GM12878 (cell line): ENCODE measurements at regions not wholly inside any gene's neighbourhood (a gene's known extent, or its start where the extent isn't known, plus 50 kb on each side); places are given as distances from the start of the nearest gene placed in this dataset.

ENCODE experiments used
- ATAC-seq: fragments of 200-7000 bp; cut with Tn5 transposase; 3 replicates; pipeline ENCODE4 v1.9.1; 2020; ENCODE audit warnings: mild to moderate bottlenecking, moderate library complexity
- BruUV-seq: library from RNA; stranded (reverse); fragments of 400-500 nt; replicated peaks from 2 replicates; lab custom pipeline; 2021; lab: Mats Ljungman, UMichigan
- CTCF ChIA-PET: fragments of 300-600 bp; sonication (Branson Sonifier 250); formaldehyde crosslinking; extraction: SDS; loops from one replicate; lab custom pipeline; 2021; ENCODE audit warnings: inconsistent platforms; lab: Yijun Ruan, JAX
- POLR2A ChIA-PET: fragments of 350-600 bp; formaldehyde crosslinking; extraction: SDS; loops from one replicate; lab custom pipeline; 2021; ENCODE audit warnings: inconsistent platforms; lab: Charles Lee
- RAD21 ChIA-PET: fragments of 300-600 bp; sonication (Branson Sonifier 250); formaldehyde crosslinking; loops from one replicate; lab custom pipeline; 2023; ENCODE audit warnings: antibody characterized with exemption; ENCODE audit not compliant: unreplicated experiment; lab: Charles Lee
- SMC1A ChIA-PET: fragments of 300-600 bp; sonication (Branson Sonifier 250); formaldehyde crosslinking; loops from one replicate; lab custom pipeline; 2023; ENCODE audit not compliant: unreplicated experiment, uncharacterized antibody; lab: Charles Lee
- DNase-seq: peaks from one replicate; pipeline ENCODE4 v3.0.0-alpha.2; 2011; ENCODE audit warnings: low read depth, low spot score
- FAIRE-seq: peaks from 3 replicates; lab custom pipeline; 2011; peaks lifted over from hg19 to GRCh38; lab: Jason Lieb, UNC
- H2AFZ ChIP-seq: 2 replicates; pipeline ENCODE4 v1.6.0; 2011; ENCODE audit warnings: low read depth, low read length, control low read depth; ENCODE audit not compliant: control insufficient read depth
- H3K27ac ChIP-seq: 2 replicates; pipeline ENCODE4 v1.5.1; 2011; ENCODE audit warnings: control low read depth; ENCODE audit not compliant: control insufficient read depth, insufficient read depth
- H3K27me3 ChIP-seq, 2 experiments: replicated peaks in 1 of 2; 2 replicates each; pipeline versions ENCODE4 v1.6.0 to v1.6.1; 2011; ENCODE audit warnings: low read length in 1 of 2; ENCODE audit not compliant: control insufficient read depth in 2 of 2, insufficient read depth in 2 of 2
- H3K36me3 ChIP-seq, 2 experiments: 2 replicates each; pipeline ENCODE4 v1.5.1; 2011; ENCODE audit warnings: low read length in 1 of 2; ENCODE audit not compliant: control insufficient read depth in 2 of 2, insufficient read depth in 2 of 2
- H3K4me1 ChIP-seq: 2 replicates; pipeline ENCODE4 v1.6.1; 2011; ENCODE audit warnings: mild to moderate bottlenecking, low read length, moderate library complexity, mixed read lengths; ENCODE audit not compliant: control insufficient read depth, insufficient read depth
- H3K4me2 ChIP-seq: 2 replicates; pipeline ENCODE4 v1.6.0; 2011; ENCODE audit warnings: control low read depth; ENCODE audit not compliant: control insufficient read depth, insufficient read depth
- H3K4me3 ChIP-seq: fragments of 200-600 bp; sonication (generic); 2 replicates; pipeline ENCODE4 v1.5.1; 2016
- H3K79me2 ChIP-seq: 2 replicates; pipeline ENCODE4 v1.6.0; 2011; ENCODE audit warnings: low read length; ENCODE audit not compliant: control insufficient read depth, insufficient read depth
- H3K9ac ChIP-seq: 2 replicates; pipeline ENCODE4 v1.8.0; 2011; ENCODE audit warnings: low read length, control low read depth, mixed read lengths; ENCODE audit not compliant: control insufficient read depth, insufficient read depth
- H3K9me3 ChIP-seq: replicated peaks from 3 replicates; pipeline ENCODE4 v1.5.1; 2011; ENCODE audit warnings: mild to moderate bottlenecking, low read length; ENCODE audit not compliant: control insufficient read depth, insufficient read depth
- H4K20me1 ChIP-seq: 2 replicates; pipeline ENCODE4 v1.6.0; 2011; ENCODE audit not compliant: control insufficient read depth, insufficient read depth
- DPF2 ChIP-seq: fragments of 450-650 bp; IDR thresholded peaks from 2 replicates; pipeline ENCODE4 v1.6.1; 2017; ENCODE audit warnings: mild to moderate bottlenecking
- FOXK2 ChIP-seq: fragments of 450-650 bp; IDR thresholded peaks from 2 replicates; pipeline ENCODE4 v1.6.1; 2017; ENCODE audit warnings: mild to moderate bottlenecking, moderate library complexity
- PAX5 ChIP-seq: IDR thresholded peaks from 2 replicates; pipeline ENCODE4 v1.6.1; 2011; ENCODE audit warnings: low read depth, low read length, borderline replicate concordance
- SPI1 ChIP-seq: IDR thresholded peaks from 2 replicates; pipeline ENCODE4 v1.6.1; 2011; ENCODE audit warnings: low read depth, mild to moderate bottlenecking, low read length, moderate library complexity, borderline replicate concordance; ENCODE audit not compliant: insufficient read depth
- ZBED1 ChIP-seq: IDR thresholded peaks from 2 replicates; pipeline ENCODE4 v1.6.1; 2016; ENCODE audit warnings: borderline replicate concordance
- WGBS: methylation state at CpG from one replicate; pipeline ENCODE4 v1.1.6; 2016; ENCODE audit warnings: low lambda C conversion rate; ENCODE audit not compliant: insufficient replicate concordance, insufficient coverage; ENCODE audit errors: missing lambda C conversion rate; 5-methylcytosine and 5-hydroxymethylcytosine counted together
- in situ Hi-C: fragments of 300-500 bp; cut with MboI; formaldehyde crosslinking; loops from 9 replicates; pipeline ENCODE4 v1.14.3; 2018; ENCODE audit warnings: mixed read lengths
- intact Hi-C: fragments of 100-400 bp; cut with micrococcal nuclease; formaldehyde crosslinking; loops from one replicate; pipeline ENCODE4 v1.14.2; 2022; ENCODE audit not compliant: unreplicated experiment
- TF ChIP-seq, protein P1 (sequence below): fragments of 450-650 bp; IDR thresholded peaks from 2 replicates; pipeline ENCODE4 v1.6.1; 2016; ENCODE audit warnings: mild to moderate bottlenecking
- TF ChIP-seq, protein P2 (sequence below): IDR thresholded peaks from 2 replicates; pipeline ENCODE4 v1.6.1; 2012; ENCODE audit warnings: low read depth, low read length, improper control_type of control experiment
- TF ChIP-seq, protein P3 (sequence below): fragments of 450-650 bp; conservative IDR thresholded peaks from 2 replicates; pipeline ENCODE4 v1.6.1; 2017; ENCODE audit warnings: mild to moderate bottlenecking, moderate library complexity

DNA sequence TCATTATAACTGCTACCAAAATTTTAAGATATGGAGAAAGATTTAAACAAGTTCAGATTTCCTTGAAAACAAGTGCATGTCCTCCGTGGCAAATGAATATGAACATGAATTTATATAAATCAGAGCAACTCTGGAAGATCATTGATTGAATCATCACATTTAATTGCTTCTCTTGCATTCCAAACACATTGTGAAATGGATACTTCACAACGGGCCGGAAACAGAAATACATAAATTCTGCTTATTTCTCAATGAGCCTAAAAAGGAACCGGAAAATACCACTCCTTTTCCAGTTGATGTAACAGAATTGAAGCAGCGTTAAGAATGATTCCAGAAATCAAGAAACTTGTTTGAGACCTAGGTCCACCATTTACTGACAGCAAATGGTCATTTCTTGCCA, 134.6 kb upstream of the BTN3A2 start:
- Histone ChIP-seq H3K4me1 (peaks cover 5% of the 10 kb centered on the region; the same call in 1 of the 2 replicates), H3K36me3 (no peaks in the 10 kb centered on the region), H3K79me2 (peaks cover 3% of the 10 kb centered on the region), H3K27me3 (no peaks in the 10 kb centered on the region), H4K20me1 (no peaks in the 10 kb centered on the region), H2AFZ (no peak overlapping the region), H3K27ac (no peak overlapping the region), H3K9ac (no peak overlapping the region), H3K4me2 (no peak overlapping the region), H3K9me3 (peaks cover 5% of the 10 kb centered on the region; the same call in 2 of the 3 replicates), H3K4me3 (no peak overlapping the region)
- no peak for DNase-seq
- no peak for TF ChIP-seq ZBED1
- no peak for TF ChIP-seq FOXK2
- no peak for TF ChIP-seq PAX5
- TF ChIP-seq DPF2: no peak
- no peak for FAIRE-seq
- ATAC-seq: no peak
- ChIA-PET SMC1A (no interaction called here), RAD21 (no interaction called here), CTCF (no interaction called here), POLR2A (interaction anchor here (0.6 kb wide), 1 partner anchor 30 kb away, joined by 4 read pairs; no protein-coding TSS in a partner anchor)
- WGBS: 98% methylated on average over 5 of the region's 5 CpGs
- in situ Hi-C loops: no loop called here
- intact Hi-C loops: loop anchor here (10.0 kb wide), 1 partner anchor 1664 kb away; a partner anchor contains a TSS
- BruUV-seq: no TSS peak

DNA sequence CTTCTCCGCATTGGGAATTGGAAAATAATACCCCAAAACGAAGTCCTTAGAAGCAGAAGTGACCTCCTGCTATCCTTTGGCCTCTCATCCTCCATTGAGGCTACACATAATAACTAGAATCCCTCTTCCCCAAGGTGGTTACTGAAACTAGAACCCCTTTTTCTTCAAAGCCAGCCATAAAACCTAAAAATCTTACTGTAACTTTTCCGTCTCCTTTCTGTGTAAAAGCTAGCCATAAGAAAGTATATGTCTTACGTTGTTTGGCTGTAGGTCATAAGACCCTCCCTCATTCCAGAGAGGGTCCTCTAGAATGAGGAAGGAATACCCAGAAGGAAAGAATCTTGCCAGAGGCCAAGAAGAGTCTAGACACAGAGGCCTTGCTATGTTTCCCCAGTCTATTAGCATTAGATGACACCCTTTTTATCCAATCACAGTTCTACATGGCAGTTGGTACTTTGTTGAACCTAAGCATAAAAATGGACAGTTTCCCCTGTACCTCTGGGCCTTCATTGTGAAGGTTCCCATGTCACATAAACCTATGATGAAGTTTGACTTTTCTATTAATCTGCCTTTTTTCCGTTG, 133.9 kb upstream of the BTN3A2 start:
- no peaks in the 10 kb centered on the region for H3K9me3 ChIP-seq
- no peaks in the 10 kb centered on the region for H3K36me3 ChIP-seq
- H3K4me3 ChIP-seq: no peak overlapping the region
- no peak overlapping the region for H2AFZ ChIP-seq
- DNase-seq: no peak
- WGBS: 98% methylated on average over 5 of the region's 5 CpGs
- ATAC-seq: no peak
- H4K20me1 ChIP-seq: no peaks in the 10 kb centered on the region
- peaks cover 3% of the 10 kb centered on the region for H3K79me2 ChIP-seq
- peaks cover 5% of the 10 kb centered on the region for H3K4me1 ChIP-seq
- no peak overlapping the region for H3K9ac ChIP-seq
- ChIA-PET POLR2A (no interaction called here), RAD21 (no interaction called here), SMC1A (no interaction called here), CTCF (no interaction called here)
- BruUV-seq: no TSS peak
- no peak overlapping the region for H3K27ac ChIP-seq
- in situ Hi-C loops (no loop called here), intact Hi-C loops (loop anchor here (10.0 kb wide), 1 partner anchor 1664 kb away; a partner anchor contains a TSS)
- no peak for FAIRE-seq
- TF ChIP-seq, protein P1, sequence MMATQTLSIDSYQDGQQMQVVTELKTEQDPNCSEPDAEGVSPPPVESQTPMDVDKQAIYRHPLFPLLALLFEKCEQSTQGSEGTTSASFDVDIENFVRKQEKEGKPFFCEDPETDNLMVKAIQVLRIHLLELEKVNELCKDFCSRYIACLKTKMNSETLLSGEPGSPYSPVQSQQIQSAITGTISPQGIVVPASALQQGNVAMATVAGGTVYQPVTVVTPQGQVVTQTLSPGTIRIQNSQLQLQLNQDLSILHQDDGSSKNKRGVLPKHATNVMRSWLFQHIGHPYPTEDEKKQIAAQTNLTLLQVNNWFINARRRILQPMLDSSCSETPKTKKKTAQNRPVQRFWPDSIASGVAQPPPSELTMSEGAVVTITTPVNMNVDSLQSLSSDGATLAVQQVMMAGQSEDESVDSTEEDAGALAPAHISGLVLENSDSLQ: peak; percentile 72
- TF ChIP-seq, protein P2, sequence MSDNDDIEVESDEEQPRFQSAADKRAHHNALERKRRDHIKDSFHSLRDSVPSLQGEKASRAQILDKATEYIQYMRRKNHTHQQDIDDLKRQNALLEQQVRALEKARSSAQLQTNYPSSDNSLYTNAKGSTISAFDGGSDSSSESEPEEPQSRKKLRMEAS: no peak
- TF ChIP-seq, protein P3, sequence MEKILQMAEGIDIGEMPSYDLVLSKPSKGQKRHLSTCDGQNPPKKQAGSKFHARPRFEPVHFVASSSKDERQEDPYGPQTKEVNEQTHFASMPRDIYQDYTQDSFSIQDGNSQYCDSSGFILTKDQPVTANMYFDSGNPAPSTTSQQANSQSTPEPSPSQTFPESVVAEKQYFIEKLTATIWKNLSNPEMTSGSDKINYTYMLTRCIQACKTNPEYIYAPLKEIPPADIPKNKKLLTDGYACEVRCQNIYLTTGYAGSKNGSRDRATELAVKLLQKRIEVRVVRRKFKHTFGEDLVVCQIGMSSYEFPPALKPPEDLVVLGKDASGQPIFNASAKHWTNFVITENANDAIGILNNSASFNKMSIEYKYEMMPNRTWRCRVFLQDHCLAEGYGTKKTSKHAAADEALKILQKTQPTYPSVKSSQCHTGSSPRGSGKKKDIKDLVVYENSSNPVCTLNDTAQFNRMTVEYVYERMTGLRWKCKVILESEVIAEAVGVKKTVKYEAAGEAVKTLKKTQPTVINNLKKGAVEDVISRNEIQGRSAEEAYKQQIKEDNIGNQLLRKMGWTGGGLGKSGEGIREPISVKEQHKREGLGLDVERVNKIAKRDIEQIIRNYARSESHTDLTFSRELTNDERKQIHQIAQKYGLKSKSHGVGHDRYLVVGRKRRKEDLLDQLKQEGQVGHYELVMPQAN: no peak
- TF ChIP-seq SPI1: no peak
- H3K27me3 ChIP-seq: no peaks in the 10 kb centered on the region
- no peak overlapping the region for H3K4me2 ChIP-seq
